PC-9 (cell line): ENCODE measurements at regions not wholly inside any gene's neighbourhood (a gene's known extent, or its start where the extent isn't known, plus 50 kb on each side); places are given as distances from the start of the nearest gene placed in this dataset.

Experiments used
- BruUV-seq: library from RNA; stranded (reverse); fragments of 400-500 nt; replicated peaks from 2 replicates; lab custom pipeline; 2021; lab: Mats Ljungman, UMichigan
- CTCF ChIA-PET: fragments of 300-600 bp; sonication (Branson Sonifier 250); formaldehyde crosslinking; loops from one replicate; lab custom pipeline; 2022; ENCODE audit warnings: antibody characterized with exemption; lab: Charles Lee
- POLR2A ChIA-PET: fragments of 300-600 bp; sonication (Branson Sonifier 250); formaldehyde crosslinking; loops from one replicate; lab custom pipeline; 2022; ENCODE audit warnings: antibody characterized with exemption; ENCODE audit not compliant: unreplicated experiment; lab: Charles Lee
- DNase-seq, 2 experiments: peaks; one replicate each; pipeline versions ENCODE4 v3.0.0 to v3.0.0-alpha.2; 2015 to 2022; ENCODE audit warnings: mixed read lengths in 1 of 2
- H2AFZ ChIP-seq: fragments of 200-600 bp; sonication (generic); 2 replicates; pipeline ENCODE4 v1.8.1; 2017; ENCODE audit warnings: antibody characterized with exemption
- H3F3A ChIP-seq: fragments of 200-600 bp; sonication (generic); 2 replicates; pipeline ENCODE4 v1.8.1; 2017; ENCODE audit warnings: antibody characterized with exemption, mild to moderate bottlenecking, low read depth; ENCODE audit not compliant: insufficient read depth
- H3K27ac ChIP-seq: fragments of 200-600 bp; sonication (generic); 2 replicates; pipeline ENCODE4 v1.6.1; 2016; ENCODE audit warnings: mixed run types
- H3K27me3 ChIP-seq: fragments of 200-600 bp; sonication (generic); 2 replicates; pipeline ENCODE4 v1.6.1; 2016; ENCODE audit warnings: low read depth, mixed run types; ENCODE audit not compliant: insufficient read depth
- H3K36me3 ChIP-seq: fragments of 200-600 bp; sonication (generic); 2 replicates; pipeline ENCODE4 v1.6.1; 2016; ENCODE audit warnings: low read depth, mixed run types
- H3K4me1 ChIP-seq: fragments of 200-600 bp; sonication (generic); replicated peaks from 2 replicates; pipeline ENCODE4 v1.6.1; 2016; ENCODE audit warnings: mixed run types; ENCODE audit not compliant: insufficient read depth
- H3K4me2 ChIP-seq: fragments of 200-600 bp; sonication (generic); 2 replicates; pipeline ENCODE4 v1.6.1; 2017; ENCODE audit warnings: mixed run types
- H3K4me3 ChIP-seq: fragments of 200-600 bp; sonication (generic); 2 replicates; pipeline ENCODE4 v1.6.1; 2016; ENCODE audit warnings: mixed run types
- H3K79me2 ChIP-seq: fragments of 200-600 bp; sonication (generic); 2 replicates; pipeline ENCODE4 v1.6.1; 2017; ENCODE audit warnings: low read depth, mixed run types
- H3K9me2 ChIP-seq: fragments of 200-600 bp; sonication (generic); 2 replicates; pipeline ENCODE4 v1.8.1; 2017; ENCODE audit warnings: mild to moderate bottlenecking; ENCODE audit not compliant: insufficient read depth
- H3K9me3 ChIP-seq: fragments of 200-600 bp; sonication (generic); 2 replicates; pipeline ENCODE4 v1.8.1; 2016; ENCODE audit warnings: low read depth; ENCODE audit not compliant: insufficient read depth
- H4K20me1 ChIP-seq: fragments of 200-600 bp; sonication (generic); 2 replicates; pipeline ENCODE4 v1.8.1; 2017; ENCODE audit not compliant: insufficient read depth
- EZH2 ChIP-seq: fragments of 200-600 bp; sonication (generic); IDR thresholded peaks from 2 replicates; pipeline ENCODE4 v1.8.0; 2017; ENCODE audit warnings: antibody characterized with exemption, low read depth
- intact Hi-C: fragments of 100-400 bp; cut with micrococcal nuclease; formaldehyde crosslinking; loops from one replicate; pipeline ENCODE4 v1.10.0; 2022; ENCODE audit not compliant: unreplicated experiment
- TF ChIP-seq, protein P1 (sequence below): fragments of 200-600 bp; sonication (generic); conservative IDR thresholded peaks from 2 replicates; pipeline ENCODE4 v1.6.1; 2017; ENCODE audit warnings: mixed run types, antibody characterized with exemption, mild to moderate bottlenecking, moderate library complexity

DNA sequence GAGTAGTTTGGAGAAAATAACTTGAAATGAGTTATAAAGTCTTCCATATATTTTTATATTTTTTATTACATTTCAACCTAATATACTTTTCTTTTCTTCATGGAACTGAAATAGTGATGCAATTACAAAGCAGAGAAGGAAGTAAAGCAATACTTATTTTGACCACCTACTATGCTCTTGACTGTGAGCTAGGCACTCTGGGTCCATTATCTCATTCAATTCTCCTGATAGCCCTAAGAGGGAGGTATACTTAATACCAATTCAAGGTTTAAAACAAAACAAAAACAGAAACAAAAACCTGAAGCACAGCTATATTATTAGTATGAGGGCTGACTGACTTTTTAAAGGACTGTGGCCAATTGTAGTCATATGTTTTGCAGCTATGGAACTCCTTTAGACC, 193.5 kb downstream of the MAD2L1 start:
- H3K36me3 ChIP-seq: no peaks in the 10 kb centered on the region
- no peaks in the 10 kb centered on the region for H4K20me1 ChIP-seq
- H3K79me2 ChIP-seq: no peaks in the 10 kb centered on the region
- TF ChIP-seq EZH2: no peak
- TF ChIP-seq, protein P1, sequence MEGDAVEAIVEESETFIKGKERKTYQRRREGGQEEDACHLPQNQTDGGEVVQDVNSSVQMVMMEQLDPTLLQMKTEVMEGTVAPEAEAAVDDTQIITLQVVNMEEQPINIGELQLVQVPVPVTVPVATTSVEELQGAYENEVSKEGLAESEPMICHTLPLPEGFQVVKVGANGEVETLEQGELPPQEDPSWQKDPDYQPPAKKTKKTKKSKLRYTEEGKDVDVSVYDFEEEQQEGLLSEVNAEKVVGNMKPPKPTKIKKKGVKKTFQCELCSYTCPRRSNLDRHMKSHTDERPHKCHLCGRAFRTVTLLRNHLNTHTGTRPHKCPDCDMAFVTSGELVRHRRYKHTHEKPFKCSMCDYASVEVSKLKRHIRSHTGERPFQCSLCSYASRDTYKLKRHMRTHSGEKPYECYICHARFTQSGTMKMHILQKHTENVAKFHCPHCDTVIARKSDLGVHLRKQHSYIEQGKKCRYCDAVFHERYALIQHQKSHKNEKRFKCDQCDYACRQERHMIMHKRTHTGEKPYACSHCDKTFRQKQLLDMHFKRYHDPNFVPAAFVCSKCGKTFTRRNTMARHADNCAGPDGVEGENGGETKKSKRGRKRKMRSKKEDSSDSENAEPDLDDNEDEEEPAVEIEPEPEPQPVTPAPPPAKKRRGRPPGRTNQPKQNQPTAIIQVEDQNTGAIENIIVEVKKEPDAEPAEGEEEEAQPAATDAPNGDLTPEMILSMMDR: no peak
- H3K27me3 ChIP-seq: no peaks in the 10 kb centered on the region
- no peaks in the 10 kb centered on the region for H3K9me3 ChIP-seq
- no peak overlapping the region for H2AFZ ChIP-seq
- POLR2A ChIA-PET: no interaction called here
- H3K27ac ChIP-seq: no peak overlapping the region
- no peak overlapping the region for H3K4me2 ChIP-seq
- no peaks in the 10 kb centered on the region for H3K4me1 ChIP-seq
- no peaks in the 10 kb centered on the region for H3F3A ChIP-seq
- DNase-seq: no peak
- CTCF ChIA-PET: no interaction called here
- H3K4me3 ChIP-seq: no peak overlapping the region
- BruUV-seq: no TSS peak
- no peaks in the 10 kb centered on the region for H3K9me2 ChIP-seq
- intact Hi-C loops: no loop called here

DNA sequence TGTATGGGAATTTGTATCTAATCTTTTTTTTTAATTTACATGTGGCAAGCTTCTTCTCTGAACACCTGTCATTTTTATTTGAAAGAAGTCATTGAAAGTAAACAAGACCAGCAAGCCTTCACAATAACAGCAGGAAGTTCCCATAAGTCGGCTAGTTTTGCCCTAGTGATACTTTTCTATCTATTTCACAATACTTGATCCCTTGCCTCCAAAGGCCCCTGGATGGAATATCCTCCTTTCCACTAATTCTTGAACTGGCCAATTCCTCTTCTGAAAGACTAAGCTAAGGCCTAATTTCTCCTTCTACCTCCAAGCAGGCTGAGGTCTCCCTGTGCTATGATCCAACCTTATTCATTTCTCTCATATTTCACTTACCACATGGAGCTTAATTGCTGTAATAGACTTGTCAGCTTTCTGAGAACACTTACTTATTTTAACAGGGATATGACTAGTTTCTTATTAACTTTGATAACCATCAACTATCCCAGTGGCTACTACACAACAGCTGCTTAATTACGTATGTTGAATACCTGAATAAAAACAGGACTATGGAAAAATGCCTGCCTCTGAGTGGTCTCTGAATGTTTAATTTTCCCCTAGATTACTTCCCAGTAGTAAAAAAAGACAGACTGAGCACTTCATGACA, 194.2 kb downstream of the MAD2L1 start:
- no peaks in the 10 kb centered on the region for H3K9me2 ChIP-seq
- DNase-seq: no peak
- no peak overlapping the region for H3K27ac ChIP-seq
- H4K20me1 ChIP-seq: no peaks in the 10 kb centered on the region
- H3K79me2 ChIP-seq: no peaks in the 10 kb centered on the region
- no peaks in the 10 kb centered on the region for H3K27me3 ChIP-seq
- no peaks in the 10 kb centered on the region for H3K36me3 ChIP-seq
- no peak overlapping the region for H3K4me3 ChIP-seq
- BruUV-seq: no TSS peak
- no peak overlapping the region for H2AFZ ChIP-seq
- H3K4me2 ChIP-seq: no peak overlapping the region
- H3F3A ChIP-seq: no peaks in the 10 kb centered on the region
- no peaks in the 10 kb centered on the region for H3K9me3 ChIP-seq
- POLR2A ChIA-PET: no interaction called here
- no peaks in the 10 kb centered on the region for H3K4me1 ChIP-seq
- CTCF ChIA-PET: no interaction called here
- intact Hi-C loops: no loop called here
- TF ChIP-seq, protein P1: no peak
- no peak for TF ChIP-seq EZH2

DNA sequence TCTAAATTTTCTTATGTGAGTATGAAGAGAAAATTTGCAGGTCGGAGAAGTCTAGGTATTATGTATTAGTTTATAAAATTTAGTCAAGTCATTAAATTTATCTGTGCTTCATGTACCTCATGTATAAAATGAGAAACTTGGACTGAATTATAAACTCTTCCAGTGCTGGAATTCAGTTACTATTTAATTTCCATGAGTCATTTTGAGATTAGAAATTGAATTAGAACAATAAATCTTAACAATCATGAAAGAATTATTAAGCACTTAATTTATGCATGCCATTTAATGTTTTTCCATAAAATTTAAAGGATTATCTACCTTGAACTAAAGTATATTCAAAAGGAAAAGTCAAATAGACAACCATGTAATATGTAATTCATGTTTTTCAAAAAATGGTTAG, 195.8 kb downstream of the MAD2L1 start:
- no TSS peak for BruUV-seq

More for the DNA sequence above, 195.8 kb downstream of the MAD2L1 start:
- no peak for DNase-seq
- no peaks in the 10 kb centered on the region for H3K27me3 ChIP-seq
- no peaks in the 10 kb centered on the region for H3K36me3 ChIP-seq
- no peaks in the 10 kb centered on the region for H3K4me1 ChIP-seq
- H3K79me2 ChIP-seq: no peaks in the 10 kb centered on the region
- ChIA-PET POLR2A (no interaction called here), CTCF (no interaction called here)
- intact Hi-C loops: no loop called here
- H3K4me2 ChIP-seq: no peak overlapping the region
- H3K27ac ChIP-seq: no peak overlapping the region
- TF ChIP-seq, protein P1: no peak
- no peak for TF ChIP-seq EZH2
- H2AFZ ChIP-seq: no peak overlapping the region
- H4K20me1 ChIP-seq: no peaks in the 10 kb centered on the region
- no peak overlapping the region for H3K4me3 ChIP-seq
- no peaks in the 10 kb centered on the region for H3F3A ChIP-seq
- no peaks in the 10 kb centered on the region for H3K9me2 ChIP-seq
- no peaks in the 10 kb centered on the region for H3K9me3 ChIP-seq
